A549 (cell line): ENCODE measurements at regions not wholly inside any gene's neighbourhood (a gene's known extent, or its start where the extent isn't known, plus 50 kb on each side); places are given as distances from the start of the nearest gene placed in this dataset.

Experiments used
- EHMT2 ChIP-seq: fragments of 200-600 bp; sonication (generic); IDR thresholded peaks from 2 replicates; pipeline ENCODE4 v1.6.1; 2016; ENCODE audit warnings: antibody characterized with exemption, low read depth, mild to moderate bottlenecking, moderate library complexity
- EP300 ChIP-seq, 2 experiments: fragments of >200 bp; sonication (Bioruptor Twin); formaldehyde crosslinking; IDR thresholded peaks; 2 replicates in 1 of 2; 3 replicates in 1 of 2; pipeline ENCODE4 v1.6.1; 2016 to 2017
- FOSB ChIP-seq: fragments of 250-450 bp; sonication (Bioruptor Pico); IDR thresholded peaks from 2 replicates; pipeline ENCODE4 v1.5.0; 2020; ENCODE audit warnings: mild to moderate bottlenecking, moderate library complexity
- JUN ChIP-seq, 2 experiments: fragments of >200 bp; sonication (Bioruptor Twin); formaldehyde crosslinking; IDR thresholded peaks; 2 replicates in 1 of 2; 3 replicates in 1 of 2; pipeline ENCODE4 v1.6.1; 2016 to 2017
- POLR2A ChIP-seq: IDR thresholded peaks from 2 replicates; pipeline ENCODE4 v1.6.1; 2012; ENCODE audit warnings: mild to moderate bottlenecking, low read length
- RFX5 ChIP-seq: fragments of 450-650 bp; IDR thresholded peaks from 2 replicates; pipeline ENCODE4 v1.7.1; 2014; ENCODE audit warnings: antibody characterized with exemption, mild to moderate bottlenecking, moderate library complexity
- TF ChIP-seq, protein P1 (sequence below): fragments of >200 bp; sonication (Bioruptor Twin); formaldehyde crosslinking; IDR thresholded peaks from 3 replicates; pipeline ENCODE4 v1.5.1; 2016
- TF ChIP-seq, protein P2 (sequence below): IDR thresholded peaks from 2 replicates; pipeline ENCODE4 v1.6.1; 2012

GRCh38 chr6:170040906-170041305, 250.0 kb downstream of the DLL1 start:
- TF ChIP-seq, protein P1, sequence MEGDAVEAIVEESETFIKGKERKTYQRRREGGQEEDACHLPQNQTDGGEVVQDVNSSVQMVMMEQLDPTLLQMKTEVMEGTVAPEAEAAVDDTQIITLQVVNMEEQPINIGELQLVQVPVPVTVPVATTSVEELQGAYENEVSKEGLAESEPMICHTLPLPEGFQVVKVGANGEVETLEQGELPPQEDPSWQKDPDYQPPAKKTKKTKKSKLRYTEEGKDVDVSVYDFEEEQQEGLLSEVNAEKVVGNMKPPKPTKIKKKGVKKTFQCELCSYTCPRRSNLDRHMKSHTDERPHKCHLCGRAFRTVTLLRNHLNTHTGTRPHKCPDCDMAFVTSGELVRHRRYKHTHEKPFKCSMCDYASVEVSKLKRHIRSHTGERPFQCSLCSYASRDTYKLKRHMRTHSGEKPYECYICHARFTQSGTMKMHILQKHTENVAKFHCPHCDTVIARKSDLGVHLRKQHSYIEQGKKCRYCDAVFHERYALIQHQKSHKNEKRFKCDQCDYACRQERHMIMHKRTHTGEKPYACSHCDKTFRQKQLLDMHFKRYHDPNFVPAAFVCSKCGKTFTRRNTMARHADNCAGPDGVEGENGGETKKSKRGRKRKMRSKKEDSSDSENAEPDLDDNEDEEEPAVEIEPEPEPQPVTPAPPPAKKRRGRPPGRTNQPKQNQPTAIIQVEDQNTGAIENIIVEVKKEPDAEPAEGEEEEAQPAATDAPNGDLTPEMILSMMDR: no peak
- TF ChIP-seq RFX5 (no peak), POLR2A (no peak), JUN (IDR thresholded peaks at IDR 0.05) (no peak), FOSB (CRISPR knock-in tag) (no peak), EHMT2 (no peak), EP300 (IDR thresholded peaks at IDR 0.05) (no peak)
- TF ChIP-seq, protein P2, sequence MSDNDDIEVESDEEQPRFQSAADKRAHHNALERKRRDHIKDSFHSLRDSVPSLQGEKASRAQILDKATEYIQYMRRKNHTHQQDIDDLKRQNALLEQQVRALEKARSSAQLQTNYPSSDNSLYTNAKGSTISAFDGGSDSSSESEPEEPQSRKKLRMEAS: no peak
